22Rv1 (cell line): ENCODE measurements at regions not wholly inside any gene's neighbourhood (a gene's known extent, or its start where the extent isn't known, plus 50 kb on each side); places are given as distances from the start of the nearest gene placed in this dataset.

Source experiments
- CTCF ChIP-seq: fragments of 450-650 bp; IDR thresholded peaks from 2 replicates; pipeline ENCODE4 v1.5.1; 2017; ENCODE audit warnings: mild to moderate bottlenecking
- ZFX ChIP-seq: fragments of 450-650 bp; IDR thresholded peaks from 2 replicates; pipeline ENCODE4 v1.6.1; 2017; ENCODE audit warnings: antibody characterized with exemption, borderline replicate concordance

GRCh38 chr1:38242506-38242905 is 195.9 kb upstream of the POU3F1 start:
- no peak for TF ChIP-seq CTCF
- TF ChIP-seq ZFX = no peak
